Ovary (tissue), 7 donors: ENCODE measurements at regions not wholly inside any gene's neighbourhood (a gene's known extent, or its start where the extent isn't known, plus 50 kb on each side); places are given as distances from the start of the nearest gene placed in this dataset.
"Not testable (repeated sequence)": the region's sequence is repeated elsewhere in the genome, so short reads cannot be mapped to it uniquely, and the experiment has no call there.

Experiments used
- DNase-seq, 5 donors: peaks; one replicate each; pipeline ENCODE4 v3.0.0-alpha.2; 2019 to 2020
- H3K27ac ChIP-seq, 2 donors: fragments of 200-600 bp; one replicate each; pipeline versions ENCODE4 v1.5.1 to v1.8.0; 2019 to 2022
- H3K27me3 ChIP-seq: fragments of 200-600 bp; one replicate; pipeline ENCODE4 v1.8.0; 2022
- H3K36me3 ChIP-seq: fragments of 200-600 bp; sonication (generic); one replicate; pipeline ENCODE4 v1.5.1; 2019
- H3K4me1 ChIP-seq: one replicate; pipeline ENCODE4 v1.8.1; 2013; ENCODE audit warnings: mild to moderate bottlenecking, moderate library complexity; ENCODE audit not compliant: insufficient read depth
- H3K4me3 ChIP-seq: fragments of 200-600 bp; sonication (generic); one replicate; pipeline ENCODE4 v1.5.1; 2017
- H3K9me3 ChIP-seq, 2 donors: fragments of 200-600 bp in 1 of 2; sonication (generic) in 1 of 2; one replicate each; pipeline versions ENCODE4 v1.5.1 to v1.8.1; 2013 to 2019; ENCODE audit warnings: mild to moderate bottlenecking in 1 of 2, moderate library complexity in 1 of 2
- CTCF ChIP-seq, 3 donors: fragments of 450-650 bp in 2 of 3; fragments of 200-600 bp in 1 of 3; IDR thresholded peaks; one replicate each; pipeline versions ENCODE4 v1.5.1 to v1.8.0; 2016 to 2022; ENCODE audit warnings: antibody characterized with exemption in 3 of 3, mild to moderate bottlenecking in 1 of 3
- EP300 ChIP-seq: sonication (generic); formaldehyde crosslinking; IDR thresholded peaks from one replicate; pipeline ENCODE4 v1.6.1; 2017; ENCODE audit warnings: antibody characterized with exemption
- POLR2A ChIP-seq: fragments of 450-650 bp; IDR thresholded peaks from one replicate; pipeline ENCODE4 v1.6.1; 2017; ENCODE audit warnings: antibody characterized with exemption, mild to moderate bottlenecking, moderate library complexity
- WGBS, 3 donors: extraction: QIAGEN DNeasy Blood & Tissue Kit in 1 of 3; methylation state at CpG; one replicate each; pipeline versions ENCODE4 v1.1.5 to v1.1.7; 2013 to 2017; 5-methylcytosine and 5-hydroxymethylcytosine counted together
- intact Hi-C, 4 donors: fragments of 100-400 bp; cut with DNase I; formaldehyde crosslinking; loops; one replicate each; pipeline versions ENCODE4 v1.11.0 to v1.15.1; 2022 to 2023
- donor health status: DM: no; HTN: no; CAD: no; lungs with moderate emphysema.
- donor health status: DM: no; HTN: no; CAD: no.
- donor health status: Bipolar disorder and iron deficiency.
- donor health status: DM: no; HTN: no; CAD: no.
- donor health status: DM: yes; HTN: yes; CAD: no.

GRCh38 chr5:126020770-126021169 is 402.4 kb upstream of the GRAMD2B start:
- no peaks in the 10 kb centered on the region for H3K4me1 ChIP-seq
- H3K27me3 ChIP-seq = no peaks in the 10 kb centered on the region
- H3K36me3 ChIP-seq = no peaks in the 10 kb centered on the region
- DNase-seq = no peak
- 67 to 72% (median 72%) methylated on average over 5 of the region's 5 CpGs for WGBS, 3 donors
- H3K27ac ChIP-seq = no peak overlapping the region
- TF ChIP-seq EP300 = no peak
- TF ChIP-seq CTCF (IDR thresholded peaks at IDR 0.05) = no peak
- no peaks in the 10 kb centered on the region for H3K9me3 ChIP-seq
- H3K4me3 ChIP-seq = no peak overlapping the region
- intact Hi-C loops = no loop called here

- no peak overlapping the region for H3K27ac ChIP-seq
- no peaks in the 10 kb centered on the region for H3K4me1 ChIP-seq
- no peaks in the 10 kb centered on the region for H3K27me3 ChIP-seq
- intact Hi-C loops = no loop called here
- no peak for DNase-seq
- 71 to 85% (median 80%) methylated on average over 2 of the region's 2 CpGs for WGBS, 3 donors
- no peak overlapping the region for H3K4me3 ChIP-seq
- TF ChIP-seq POLR2A = no peak
- no peak for TF ChIP-seq CTCF (IDR thresholded peaks at IDR 0.05)
- no peak for TF ChIP-seq EP300
- no peaks in the 10 kb centered on the region for H3K9me3 ChIP-seq
- H3K36me3 ChIP-seq = no peaks in the 10 kb centered on the region
Measured at GRCh38 chr5:126023994-126024441, 399.2 kb upstream of the GRAMD2B start.

GRCh38 chr5:126027149-126027548 is 396.1 kb upstream of the GRAMD2B start:
- Histone ChIP-seq H3K4me3 (no peak overlapping the region), H3K27me3 (no peaks in the 10 kb centered on the region), H3K4me1 (no peaks in the 10 kb centered on the region), H3K27ac (no peak overlapping the region), H3K36me3 (no peaks in the 10 kb centered on the region), H3K9me3 (no peaks in the 10 kb centered on the region)
- WGBS, 3 donors = 92 to 96% (median 94%) methylated on average over 3 of the region's 3 CpGs
- no peak for DNase-seq
- intact Hi-C loops = no loop called here
- no peak for TF ChIP-seq POLR2A
- no peak for TF ChIP-seq CTCF (IDR thresholded peaks at IDR 0.05)
- TF ChIP-seq EP300 = no peak

- DNase-seq = no peak
- Histone ChIP-seq H3K27me3 (no peaks in the 10 kb centered on the region), H3K4me1 (no peaks in the 10 kb centered on the region), H3K9me3 (no peaks in the 10 kb centered on the region), H3K4me3 (no peak overlapping the region), H3K36me3 (no peaks in the 10 kb centered on the region), H3K27ac (no peak overlapping the region)
- WGBS, 3 donors = 86 to 97% (median 88%) methylated on average over 2 of the region's 2 CpGs
- TF ChIP-seq POLR2A (no peak), CTCF (IDR thresholded peaks at IDR 0.05) (no peak)
- intact Hi-C loops = no loop called here
Measured at GRCh38 chr5:126027652-126028051, 395.6 kb upstream of the GRAMD2B start.

- Histone ChIP-seq H3K36me3 (no peaks in the 10 kb centered on the region), H3K27ac (no peak overlapping the region), H3K4me3 (no peak overlapping the region), H3K27me3 (no peaks in the 10 kb centered on the region), H3K9me3 (no peaks in the 10 kb centered on the region), H3K4me1 (no peaks in the 10 kb centered on the region)
- intact Hi-C loops = no loop called here
- TF ChIP-seq CTCF (IDR thresholded peaks at IDR 0.05) (no peak), POLR2A (no peak), EP300 (no peak)
- 92 to 96% (median 95%) methylated on average over 2 of the region's 2 CpGs for WGBS, 3 donors
- no peak for DNase-seq
Measured at GRCh38 chr5:126028336-126028735, 394.9 kb upstream of the GRAMD2B start.

GRCh38 chr5:126029282-126029681 is 393.9 kb upstream of the GRAMD2B start:
- H3K36me3 ChIP-seq, H3K27me3 ChIP-seq, DNase-seq, intact Hi-C loops, H3K4me1 ChIP-seq, H3K9me3 ChIP-seq, H3K27ac ChIP-seq, H3K4me3 ChIP-seq: not testable (repeated sequence)
- 92 to 97% (median 97%) methylated on average over 1 of the region's 1 CpG for WGBS, 3 donors
